Loucy (cell line): ENCODE measurements at regions not wholly inside any gene's neighbourhood (a gene's known extent, or its start where the extent isn't known, plus 50 kb on each side); places are given as distances from the start of the nearest gene placed in this dataset.

ENCODE experiments used
- H2AFZ ChIP-seq: fragments of 200-600 bp; sonication (generic); 2 replicates; pipeline ENCODE4 v1.6.0; 2016; ENCODE audit warnings: antibody characterized with exemption, mild to moderate bottlenecking, low read length, moderate library complexity
- H3F3A ChIP-seq: fragments of 200-600 bp; 2 replicates; pipeline ENCODE4 v1.6.0; 2016; ENCODE audit warnings: antibody characterized with exemption, low read depth, mild to moderate bottlenecking
- H3K27me3 ChIP-seq: fragments of 200-600 bp; sonication (generic); 2 replicates; pipeline ENCODE4 v1.6.1; 2014; ENCODE audit warnings: low read length, mild to moderate bottlenecking; ENCODE audit not compliant: insufficient read depth, poor library complexity, severe bottlenecking
- H3K36me3 ChIP-seq: fragments of 200-600 bp; sonication (generic); 2 replicates; pipeline ENCODE4 v1.6.1; 2016; ENCODE audit warnings: low read length; ENCODE audit not compliant: insufficient read depth
- H3K4me1 ChIP-seq: fragments of 200-600 bp; sonication (generic); 2 replicates; pipeline ENCODE4 v1.5.1; 2014; ENCODE audit warnings: low read length, mild to moderate bottlenecking; ENCODE audit not compliant: insufficient read depth, poor library complexity, severe bottlenecking
- H3K4me2 ChIP-seq: fragments of 200-600 bp; sonication (generic); 2 replicates; pipeline ENCODE4 v1.6.0; 2014; ENCODE audit warnings: antibody characterized with exemption, low read length, low read depth, mild to moderate bottlenecking; ENCODE audit not compliant: poor library complexity, severe bottlenecking
- H3K4me3 ChIP-seq: fragments of 200-600 bp; sonication (generic); 2 replicates; pipeline ENCODE4 v1.5.1; 2014; ENCODE audit warnings: low read length, mild to moderate bottlenecking, mixed read lengths; ENCODE audit not compliant: poor library complexity, severe bottlenecking
- H3K79me2 ChIP-seq: fragments of 200-600 bp; sonication (generic); 2 replicates; pipeline ENCODE4 v1.6.1; 2014; ENCODE audit warnings: low read length; ENCODE audit not compliant: insufficient read depth
- H3K9ac ChIP-seq: fragments of 200-600 bp; sonication (generic); 2 replicates; pipeline ENCODE4 v1.6.0; 2014; ENCODE audit warnings: mild to moderate bottlenecking, low read depth, low read length, moderate library complexity; ENCODE audit not compliant: poor library complexity, severe bottlenecking
- H3K9me2 ChIP-seq: fragments of 200-600 bp; sonication (generic); replicated peaks from 2 replicates; pipeline ENCODE4 v1.6.1; 2016; ENCODE audit warnings: low read depth, low read length, mixed read lengths
- H3K9me3 ChIP-seq: fragments of 200-600 bp; sonication (generic); 2 replicates; pipeline ENCODE4 v1.6.1; 2014; ENCODE audit warnings: mild to moderate bottlenecking, antibody characterized with exemption, low read length, low read depth; ENCODE audit not compliant: insufficient read depth
- H4K20me1 ChIP-seq: fragments of 200-600 bp; sonication (generic); 2 replicates; pipeline ENCODE4 v1.6.0; 2014; ENCODE audit warnings: antibody characterized with exemption, low read length, mild to moderate bottlenecking; ENCODE audit not compliant: insufficient read depth, poor library complexity, severe bottlenecking
- EZH2phosphoT487 ChIP-seq: fragments of 200-600 bp; IDR thresholded peaks from 2 replicates; pipeline ENCODE4 v1.6.1; 2018; ENCODE audit warnings: antibody characterized with exemption, mild to moderate bottlenecking, moderate library complexity, borderline replicate concordance
- TF ChIP-seq, protein P1 (sequence below): fragments of 200-600 bp; sonication (generic); conservative IDR thresholded peaks from 2 replicates; pipeline ENCODE4 v1.5.1; 2014; ENCODE audit warnings: mild to moderate bottlenecking, antibody characterized with exemption, low read length

- Histone ChIP-seq H3K27me3 (no peaks in the 10 kb centered on the region), H3K4me2 (peak overlapping the region; percentile 34), H4K20me1 (no peaks in the 10 kb centered on the region), H3K9ac (peak overlapping the region; percentile 43), H3K79me2 (no peaks in the 10 kb centered on the region), H3K9me3 (no peaks in the 10 kb centered on the region; the same call in 1 of the 2 replicates), H3F3A (no peaks in the 10 kb centered on the region), H3K4me1 (peaks cover 34% of the 10 kb centered on the region), H2AFZ (peak overlapping the region; percentile 27; the same call in 1 of the 2 replicates), H3K36me3 (no peaks in the 10 kb centered on the region), H3K9me2 (no peaks in the 10 kb centered on the region), H3K4me3 (no peak overlapping the region)
- TF ChIP-seq, protein P1, sequence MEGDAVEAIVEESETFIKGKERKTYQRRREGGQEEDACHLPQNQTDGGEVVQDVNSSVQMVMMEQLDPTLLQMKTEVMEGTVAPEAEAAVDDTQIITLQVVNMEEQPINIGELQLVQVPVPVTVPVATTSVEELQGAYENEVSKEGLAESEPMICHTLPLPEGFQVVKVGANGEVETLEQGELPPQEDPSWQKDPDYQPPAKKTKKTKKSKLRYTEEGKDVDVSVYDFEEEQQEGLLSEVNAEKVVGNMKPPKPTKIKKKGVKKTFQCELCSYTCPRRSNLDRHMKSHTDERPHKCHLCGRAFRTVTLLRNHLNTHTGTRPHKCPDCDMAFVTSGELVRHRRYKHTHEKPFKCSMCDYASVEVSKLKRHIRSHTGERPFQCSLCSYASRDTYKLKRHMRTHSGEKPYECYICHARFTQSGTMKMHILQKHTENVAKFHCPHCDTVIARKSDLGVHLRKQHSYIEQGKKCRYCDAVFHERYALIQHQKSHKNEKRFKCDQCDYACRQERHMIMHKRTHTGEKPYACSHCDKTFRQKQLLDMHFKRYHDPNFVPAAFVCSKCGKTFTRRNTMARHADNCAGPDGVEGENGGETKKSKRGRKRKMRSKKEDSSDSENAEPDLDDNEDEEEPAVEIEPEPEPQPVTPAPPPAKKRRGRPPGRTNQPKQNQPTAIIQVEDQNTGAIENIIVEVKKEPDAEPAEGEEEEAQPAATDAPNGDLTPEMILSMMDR, result no peak
- no peak for TF ChIP-seq EZH2phosphoT487
Measured at GRCh38 chr3:18113417-18113816, 311.7 kb downstream of the SATB1 start.

GRCh38 chr3:18112674-18113375 is 312.3 kb downstream of the SATB1 start:
- Histone ChIP-seq H3K27me3 (no peaks in the 10 kb centered on the region), H4K20me1 (no peaks in the 10 kb centered on the region), H3K79me2 (no peaks in the 10 kb centered on the region), H3K4me3 (no peak overlapping the region), H3K9ac (peak overlapping the region; percentile 43), H2AFZ (no peak overlapping the region), H3K36me3 (no peaks in the 10 kb centered on the region), H3F3A (no peaks in the 10 kb centered on the region), H3K4me1 (peaks cover 34% of the 10 kb centered on the region), H3K9me2 (no peaks in the 10 kb centered on the region), H3K9me3 (no peaks in the 10 kb centered on the region; the same call in 1 of the 2 replicates), H3K4me2 (no peak overlapping the region)
- TF ChIP-seq, protein P1, result no peak
- TF ChIP-seq EZH2phosphoT487, result no peak

- Histone ChIP-seq H4K20me1 (no peaks in the 10 kb centered on the region), H3K9me2 (no peaks in the 10 kb centered on the region), H3K36me3 (no peaks in the 10 kb centered on the region), H3K9ac (peak overlapping the region; percentile 64), H3K9me3 (no peaks in the 10 kb centered on the region; the same call in 1 of the 2 replicates), H3K4me2 (peak overlapping the region; percentile 66), H2AFZ (peak overlapping the region; percentile 71), H3K79me2 (no peaks in the 10 kb centered on the region), H3K4me3 (peak overlapping the region; percentile 5), H3K27me3 (no peaks in the 10 kb centered on the region), H3F3A (no peaks in the 10 kb centered on the region), H3K4me1 (peaks cover 34% of the 10 kb centered on the region)
- TF ChIP-seq, protein P1, result no peak
- no peak for TF ChIP-seq EZH2phosphoT487
Measured at GRCh38 chr3:18111796-18112232, 313.3 kb downstream of the SATB1 start.
